ENCODE measurements at regions not wholly inside any gene's neighbourhood (a gene's known extent, or its start where the extent isn't known, plus 50 kb on each side); places are given as distances from the start of the nearest gene placed in this dataset.
"Not testable (repeated sequence)": the region's sequence is repeated elsewhere in the genome, so short reads cannot be mapped to it uniquely, and the experiment has no call there.

- intact Hi-C loops (cut with DNase I); DNase-seq (ENCODE audit: low spot score): not testable (repeated sequence)
These were observed 441.0 kb upstream of the CBLB start for GRCh38 chr3:106309798-106310197.

GRCh38 chr3:106317141-106318055, 448.6 kb upstream of the CBLB start:
- DNase-seq (ENCODE audit: low spot score) = no peak
- intact Hi-C loops (cut with DNase I) = no loop called here

GRCh38 chr3:106321438-106321837, 452.6 kb upstream of the CBLB start:
- DNase-seq (ENCODE audit: low spot score); intact Hi-C loops (cut with DNase I): not testable (repeated sequence)

DNA sequence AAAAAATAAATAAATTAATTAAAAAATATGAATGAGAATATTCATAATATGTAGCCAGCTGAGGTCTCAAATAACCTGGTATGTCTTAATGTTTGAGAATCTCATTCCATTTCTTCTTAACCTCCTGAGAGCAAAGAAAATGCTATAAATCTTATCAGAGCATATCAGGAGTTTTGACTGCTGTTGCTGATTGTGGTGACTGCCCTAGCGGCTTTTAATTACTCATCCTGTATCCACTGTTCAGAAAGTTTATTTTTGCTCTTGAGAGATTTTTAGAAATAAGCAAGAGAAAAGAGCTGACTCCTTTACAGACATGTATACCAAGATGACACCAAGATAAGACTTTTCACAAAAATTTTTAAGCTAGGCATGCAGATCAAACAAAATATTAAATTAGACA, 454.8 kb upstream of the CBLB start:
- intact Hi-C loops (cut with DNase I) = no loop called here
- no peak for DNase-seq (ENCODE audit: low spot score)

- intact Hi-C loops (cut with DNase I) = no loop called here
- DNase-seq (ENCODE audit: low spot score) = no peak
These were observed 458.3 kb upstream of the CBLB start for GRCh38 chr3:106326941-106327695.

GRCh38 chr3:106327696-106328025, 458.8 kb upstream of the CBLB start:
- no peak for DNase-seq (ENCODE audit: low spot score)
- intact Hi-C loops (cut with DNase I) = no loop called here

DNA sequence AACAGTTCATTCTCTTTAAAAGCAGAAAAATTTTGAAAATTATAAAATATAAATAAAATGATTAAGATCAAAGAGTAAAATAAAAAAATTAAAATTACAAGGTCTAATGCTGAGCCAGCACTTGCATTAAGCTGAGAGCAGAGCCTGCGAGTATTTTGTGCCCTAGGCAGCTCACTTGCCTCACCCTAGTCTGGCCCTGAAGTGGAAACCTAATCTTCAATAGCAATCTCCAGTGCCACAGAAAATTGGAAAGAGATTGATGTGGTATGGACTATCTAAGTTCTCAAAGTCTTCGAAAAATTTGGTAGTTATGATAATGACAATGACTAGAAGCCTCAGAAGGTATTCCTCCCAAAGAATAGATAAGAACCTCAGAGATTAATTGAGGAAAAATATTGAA, 459.4 kb upstream of the CBLB start:
- DNase-seq (ENCODE audit: low spot score) = no peak
- intact Hi-C loops (cut with DNase I) = no loop called here

DNA sequence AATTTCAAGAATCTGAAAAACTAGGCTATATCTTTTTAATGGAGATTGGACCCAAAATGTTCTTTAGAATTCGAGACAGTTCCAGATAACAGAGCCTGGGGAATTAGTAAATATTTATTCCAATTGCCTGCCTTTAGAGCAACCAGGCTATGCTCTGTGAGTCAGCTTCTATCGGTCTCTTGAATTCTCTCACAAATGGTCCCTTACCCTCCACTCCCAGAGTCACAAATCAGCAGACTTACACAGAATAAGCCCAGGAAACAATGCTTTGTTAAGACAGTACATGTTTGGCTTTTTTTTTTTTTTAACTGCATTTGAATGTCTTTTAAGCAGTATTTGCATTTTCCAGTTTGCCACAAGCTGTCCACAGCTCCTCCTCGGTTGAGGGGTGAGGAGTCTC, 460.7 kb upstream of the CBLB start:
- no peak for DNase-seq (ENCODE audit: low spot score)
- intact Hi-C loops (cut with DNase I) = no loop called here

- no peak for DNase-seq (ENCODE audit: low spot score)
- intact Hi-C loops (cut with DNase I) = no loop called here
These were observed 462.8 kb upstream of the CBLB start for GRCh38 chr3:106331636-106332035.

DNA sequence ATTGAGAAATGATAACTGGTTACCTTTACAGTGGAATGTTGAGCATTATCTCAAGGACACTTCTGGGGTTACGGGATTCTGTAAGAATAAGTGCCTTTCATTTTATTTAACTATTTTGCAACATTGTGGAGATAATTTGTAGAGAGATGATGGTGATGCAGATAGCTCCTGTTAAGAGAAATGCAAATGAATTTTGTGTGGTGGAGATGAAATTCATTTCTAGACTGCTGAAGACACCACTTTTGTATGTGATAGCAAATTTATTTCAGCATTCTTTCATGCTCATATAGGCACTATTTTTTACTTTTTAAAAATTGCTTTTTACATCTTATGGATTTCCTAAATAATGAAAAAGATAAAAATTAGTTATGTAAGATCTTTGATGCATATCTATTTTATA, 463.3 kb upstream of the CBLB start:
- no peak for DNase-seq (ENCODE audit: low spot score)
- intact Hi-C loops (cut with DNase I) = no loop called here

DNA sequence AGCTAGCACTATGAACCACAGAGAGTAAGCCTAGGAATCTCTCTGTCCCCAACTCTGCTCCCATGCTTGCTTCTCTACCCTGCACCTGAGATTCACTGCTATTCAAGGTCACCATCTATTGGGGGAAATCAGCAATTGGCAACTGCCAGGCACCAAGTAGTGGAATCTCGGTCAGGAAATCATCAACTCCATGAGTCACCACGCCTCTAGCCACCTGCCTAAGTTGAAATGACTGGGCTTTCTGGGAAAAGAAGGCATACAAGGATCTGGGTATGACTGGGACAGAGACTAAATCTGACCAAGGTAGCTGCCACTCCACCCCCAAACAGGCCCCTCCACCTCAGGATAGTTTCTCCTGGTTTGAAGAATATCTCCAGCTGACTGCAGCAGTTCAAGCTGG, 464.1 kb upstream of the CBLB start:
- intact Hi-C loops (cut with DNase I) = no loop called here
- no peak for DNase-seq (ENCODE audit: low spot score)

DNA sequence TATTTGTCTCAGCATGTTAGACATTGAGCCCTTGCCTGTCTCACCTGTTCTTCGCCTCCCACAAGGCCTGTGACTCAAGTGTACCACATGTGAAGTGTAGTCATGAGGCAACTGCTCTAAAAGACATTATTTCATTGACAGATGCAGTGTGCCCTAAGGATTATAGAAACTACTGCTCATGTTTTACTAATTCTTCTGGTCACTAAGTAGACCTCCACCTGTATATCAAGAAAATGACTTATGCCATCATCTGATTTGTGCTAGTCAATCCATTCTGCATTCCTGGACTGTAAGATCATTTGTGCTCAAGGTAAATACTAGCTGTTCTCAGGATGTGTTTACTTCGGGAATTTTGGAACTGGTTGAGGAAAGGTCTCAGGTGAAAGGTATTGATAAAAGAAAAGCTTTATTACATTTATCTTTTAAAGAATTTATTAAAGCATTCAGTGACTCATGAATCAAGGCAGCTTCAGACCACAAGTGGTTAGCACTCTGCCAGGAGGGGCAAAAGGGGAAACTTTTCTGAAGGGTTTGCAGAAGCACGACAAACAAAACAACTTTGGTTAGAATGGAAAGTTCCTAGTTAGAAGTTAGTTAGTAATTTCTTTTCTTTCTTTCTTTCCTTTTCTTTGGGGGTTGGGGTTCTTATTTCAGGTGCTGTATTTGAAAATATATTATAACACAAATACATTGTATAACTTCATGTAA, 465.3 kb upstream of the CBLB start:
- DNase-seq (ENCODE audit: low spot score) = no peak
- intact Hi-C loops (cut with DNase I) = no loop called here

GRCh38 chr3:106336619-106337018, 467.8 kb upstream of the CBLB start:
- intact Hi-C loops (cut with DNase I) = no loop called here
- no peak for DNase-seq (ENCODE audit: low spot score)

GRCh38 chr3:106337116-106337515, 468.3 kb upstream of the CBLB start:
- DNase-seq (ENCODE audit: low spot score) = no peak
- intact Hi-C loops (cut with DNase I) = no loop called here

DNA sequence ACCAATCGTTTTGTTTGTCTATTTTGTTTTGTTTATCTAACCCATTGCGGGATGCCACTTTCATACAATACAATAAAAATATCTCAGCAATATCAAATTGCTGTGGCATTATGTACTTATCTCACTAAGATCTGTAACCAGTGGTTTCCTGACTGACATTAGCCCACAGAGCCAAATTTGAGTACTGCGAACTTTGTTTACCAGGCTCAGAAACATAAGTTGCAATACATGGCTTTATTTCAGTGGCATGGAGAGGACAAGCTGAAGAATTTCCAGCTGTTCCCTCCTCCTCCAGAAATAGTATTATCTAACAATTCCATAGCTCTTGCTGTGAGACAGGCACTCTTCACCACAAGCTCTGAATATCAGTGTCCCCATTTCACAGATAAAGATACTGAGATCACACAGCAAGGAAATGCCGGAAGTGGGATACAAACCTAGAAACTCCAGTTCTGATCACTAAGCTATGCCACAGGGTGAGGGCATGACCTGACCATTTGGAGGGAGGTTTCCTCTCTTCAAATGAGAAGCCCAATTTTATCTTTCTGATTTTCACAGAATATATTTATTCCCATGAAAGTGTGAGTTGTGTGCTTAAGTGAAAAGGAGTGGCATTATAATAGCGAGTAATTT, 469.9 kb upstream of the CBLB start:
- DNase-seq (ENCODE audit: low spot score) = no peak
- intact Hi-C loops (cut with DNase I) = no loop called here

- intact Hi-C loops (cut with DNase I) = no loop called here
- no peak for DNase-seq (ENCODE audit: low spot score)
These were observed 470.7 kb upstream of the CBLB start for GRCh38 chr3:106339551-106339950.

DNA sequence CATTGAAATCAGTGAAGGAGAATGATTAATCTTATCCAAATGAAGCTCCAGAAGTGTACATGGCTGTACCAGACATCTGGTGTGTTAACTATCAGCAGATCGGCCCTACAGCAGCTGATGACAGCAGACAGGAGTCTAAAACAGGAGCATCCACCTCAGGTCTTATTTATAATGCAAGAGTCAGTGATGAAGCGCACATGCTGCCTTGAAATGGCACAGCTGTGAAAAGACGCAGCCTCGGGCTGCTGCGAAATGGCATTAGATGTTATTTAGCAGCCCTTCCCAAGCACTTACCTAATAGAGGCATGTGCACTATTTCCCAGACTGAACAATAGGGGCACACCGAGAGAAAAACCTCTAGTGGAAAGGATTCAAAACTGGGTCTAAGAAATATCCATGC, 472.3 kb upstream of the CBLB start:
- DNase-seq (ENCODE audit: low spot score) = no peak
- intact Hi-C loops (cut with DNase I) = no loop called here

DNA sequence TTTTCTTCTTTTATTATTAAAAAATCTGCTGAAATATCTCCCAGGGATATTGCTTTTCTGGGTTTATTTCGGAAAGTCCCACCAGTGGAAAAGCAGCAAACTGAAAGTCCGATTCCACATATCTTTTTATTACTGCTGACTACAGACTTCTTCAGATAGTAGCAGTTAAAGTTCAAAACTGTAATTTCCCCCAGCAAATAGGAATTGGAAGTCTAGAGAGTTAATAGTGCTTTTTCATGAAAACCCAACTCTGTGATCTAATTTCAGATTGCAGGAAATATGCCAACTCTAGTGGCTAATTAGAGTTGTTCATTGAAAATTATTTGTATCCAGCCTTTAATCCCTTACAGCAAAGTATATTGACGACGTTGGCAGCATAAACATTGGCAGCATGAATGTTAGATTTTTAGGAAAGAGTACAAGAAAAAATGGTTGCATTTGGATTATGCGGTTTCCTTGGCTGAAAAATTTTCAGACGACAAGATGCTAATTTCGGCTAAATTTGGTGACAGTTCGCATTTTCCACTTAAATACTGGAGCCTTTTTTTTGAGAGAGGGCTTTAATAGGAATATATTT, 472.9 kb upstream of the CBLB start:
- DNase-seq (ENCODE audit: low spot score) = no peak
- intact Hi-C loops (cut with DNase I) = no loop called here

- intact Hi-C loops (cut with DNase I) = no loop called here
- DNase-seq (ENCODE audit: low spot score) = no peak
These were observed 473.6 kb upstream of the CBLB start for GRCh38 chr3:106342386-106342785.

- DNase-seq (ENCODE audit: low spot score) = no peak
- intact Hi-C loops (cut with DNase I) = no loop called here
These were observed 475.0 kb upstream of the CBLB start for GRCh38 chr3:106343811-106344210.

Measured in cardiac septum (tissue), 1 donor.